K562 (cell line): ENCODE measurements at regions not wholly inside any gene's neighbourhood (a gene's known extent, or its start where the extent isn't known, plus 50 kb on each side); places are given as distances from the start of the nearest gene placed in this dataset.

Experiments
- ATAC-seq: fragments of 200-7000 bp; cut with Tn5 transposase; 3 replicates; pipeline ENCODE4 v1.9.1; 2020; ENCODE audit warnings: moderate library complexity
- BruUV-seq: library from RNA; stranded (reverse); fragments of 400-500 nt; replicated peaks from 2 replicates; lab custom pipeline; 2021; lab: Mats Ljungman, UMichigan
- CTCF ChIA-PET: fragments of 300-600 bp; formaldehyde crosslinking; extraction: SDS; loops from one replicate; lab custom pipeline; 2021; ENCODE audit warnings: low intra/inter-chr PET ratio; lab: Yijun Ruan, JAX
- POLR2A ChIA-PET: fragments of 300-600, 350-650 bp; sonication (Branson Sonifier 250); formaldehyde crosslinking; extraction: SDS; loops from one replicate; lab custom pipeline; 2021; ENCODE audit warnings: antibody characterized with exemption, inconsistent platforms; lab: Yijun Ruan, JAX
- DNase-seq, 4 experiments: peaks; one replicate each; pipeline versions ENCODE4 v3.0.0 to v3.0.0-alpha.2; 2011 to 2018; ENCODE audit warnings: low spot score in 3 of 4, mixed read lengths in 3 of 4; ENCODE audit errors: extremely low read depth in 1 of 4
- FAIRE-seq: peaks from 2 replicates; lab custom pipeline; 2011; peaks lifted over from hg19 to GRCh38; lab: Jason Lieb, UNC
- H2AFZ ChIP-seq: 2 replicates; pipeline ENCODE4 v1.6.0; 2011; ENCODE audit warnings: low read depth, low read length, control low read depth, inconsistent platforms
- H3K27ac ChIP-seq: fragments of 200-600 bp; 3 replicates; pipeline ENCODE4 v1.8.0; 2011; ENCODE audit warnings: low read depth, mild to moderate bottlenecking, control low read depth, inconsistent platforms, low read length, moderate library complexity, mixed read lengths; ENCODE audit errors: extremely low read depth
- H3K27me3 ChIP-seq, 2 experiments: fragments of 300-600 bp in 1 of 2; 2 replicates in 1 of 2; 3 replicates in 1 of 2; pipeline versions ENCODE4 v1.6.0 to v1.8.0; 2011; ENCODE audit warnings: inconsistent platforms in 2 of 2, low read length in 2 of 2, mild to moderate bottlenecking in 1 of 2, mixed read lengths in 1 of 2, moderate library complexity in 1 of 2; ENCODE audit not compliant: control insufficient read depth in 2 of 2, insufficient read depth in 2 of 2
- H3K36me3 ChIP-seq: fragments of 300-600 bp; 3 replicates; pipeline ENCODE4 v1.8.0; 2011; ENCODE audit warnings: mild to moderate bottlenecking, low read length, inconsistent platforms; ENCODE audit not compliant: control insufficient read depth, insufficient read depth
- H3K4me1 ChIP-seq, 2 experiments: fragments of 200-600 bp in 1 of 2; replicated peaks in 1 of 2; 2 replicates in 1 of 2; 3 replicates in 1 of 2; pipeline versions ENCODE4 v1.5.1 to v1.8.0; 2011; ENCODE audit warnings: inconsistent platforms in 2 of 2, low read length in 2 of 2, mild to moderate bottlenecking in 1 of 2, mixed read lengths in 1 of 2, moderate library complexity in 1 of 2; ENCODE audit not compliant: control insufficient read depth in 2 of 2, insufficient read depth in 2 of 2
- H3K4me2 ChIP-seq: 2 replicates; pipeline ENCODE4 v1.6.1; 2011; ENCODE audit warnings: low read length, control low read depth, inconsistent platforms, mixed read lengths; ENCODE audit not compliant: insufficient read depth
- H3K4me3 ChIP-seq: fragments of 200-600 bp; sonication (generic), shearing (Covaris generic); 2 replicates; pipeline ENCODE4 v1.5.1; 2016; ENCODE audit warnings: control low read depth, inconsistent platforms
- H3K79me2 ChIP-seq: fragments of 200-600 bp; 3 replicates; pipeline ENCODE4 v1.8.0; 2011; ENCODE audit warnings: low read length, inconsistent platforms; ENCODE audit not compliant: control insufficient read depth, insufficient read depth
- H3K9ac ChIP-seq, 2 experiments: 2 replicates each; pipeline versions ENCODE4 v1.6.0 to v1.6.1; 2011; ENCODE audit warnings: low read depth in 2 of 2, low read length in 2 of 2, control low read depth in 1 of 2, inconsistent platforms in 1 of 2, mild to moderate bottlenecking in 1 of 2, mixed read lengths in 1 of 2; ENCODE audit not compliant: insufficient read depth in 1 of 2
- H3K9me1 ChIP-seq: one replicate; pipeline ENCODE4 v1.6.0; 2011; ENCODE audit warnings: inconsistent platforms, mild to moderate bottlenecking, low read length, moderate library complexity; ENCODE audit not compliant: control insufficient read depth, insufficient read depth
- H3K9me3 ChIP-seq: replicated peaks from 2 replicates; pipeline ENCODE4 v1.5.1; 2011; ENCODE audit warnings: low read depth, low read length, inconsistent platforms; ENCODE audit not compliant: control insufficient read depth, insufficient read depth
- H4K20me1 ChIP-seq: replicated peaks from 2 replicates; pipeline ENCODE4 v1.6.1; 2011; ENCODE audit warnings: low read length, inconsistent platforms, mixed read lengths; ENCODE audit not compliant: control insufficient read depth, insufficient read depth
- FUS ChIP-seq: fragments of 200-400 bp; formaldehyde crosslinking; optimal IDR thresholded peaks from 2 replicates; pipeline ENCODE3; 2017; ENCODE audit warnings: low read depth, low read length
- IFI16 ChIP-seq: fragments of 250-450 bp; sonication (Bioruptor Pico); IDR thresholded peaks from 2 replicates; pipeline ENCODE4 v2.1.2; 2022; ENCODE audit warnings: mild to moderate bottlenecking, inconsistent platforms
- KDM5B ChIP-seq: fragments of 200-600 bp; sonication (generic); IDR thresholded peaks from 2 replicates; pipeline ENCODE4 v1.6.1; 2012; ENCODE audit warnings: low read depth, mild to moderate bottlenecking, moderate library complexity, low read length, control low read depth, inconsistent platforms; ENCODE audit not compliant: insufficient replicate concordance
- NFIC ChIP-seq: fragments of 450-650 bp; IDR thresholded peaks from 2 replicates; pipeline ENCODE4 v1.6.1; 2017; ENCODE audit warnings: mild to moderate bottlenecking, inconsistent platforms
- SMARCA4 ChIP-seq: fragments of 450-650 bp; IDR thresholded peaks from 2 replicates; pipeline ENCODE4 v1.6.1; 2016
- TSHZ1 ChIP-seq: fragments of 250-450 bp; sonication (Bioruptor Pico); IDR thresholded peaks from 2 replicates; pipeline ENCODE4 v1.4.0; 2020; ENCODE audit warnings: mild to moderate bottlenecking, moderate library complexity
- ZNF143 ChIP-seq: sonication (generic); formaldehyde crosslinking; IDR thresholded peaks from 2 replicates; pipeline ENCODE4 v1.9.0; 2022; ENCODE audit warnings: mild to moderate bottlenecking, missing genetic modification reagents
- WGBS: fragments of 100-300 bp; shearing (Covaris generic); methylation state at CpG from one replicate; pipeline ENCODE4 v1.1.6; 2016; ENCODE audit warnings: low coverage, mixed read lengths; ENCODE audit not compliant: insufficient coverage; ENCODE audit errors: missing lambda C conversion rate; 5-methylcytosine and 5-hydroxymethylcytosine counted together
- in situ Hi-C: fragments of 300-500 bp; cut with MboI; formaldehyde crosslinking; loops from 4 replicates; pipeline ENCODE4 v1.15.0; 2018; ENCODE audit warnings: inconsistent platforms, mixed read lengths
- intact Hi-C: fragments of 100-400 bp; cut with micrococcal nuclease; formaldehyde crosslinking; loops from 2 replicates; pipeline ENCODE4 v1.14.2; 2022

GRCh38 chr4:127000846-127001245, 631.9 kb upstream of the INTU start:
- ATAC-seq, result no peak
- intact Hi-C loops, result no loop called here

More at GRCh38 chr4:127000846-127001245, 631.9 kb upstream of the INTU start:
- no peaks in the 10 kb centered on the region for H3K79me2 ChIP-seq
- H2AFZ ChIP-seq, result no peak overlapping the region
- ChIA-PET CTCF (no interaction called here), POLR2A (no interaction called here)
- no peaks in the 10 kb centered on the region for H3K9me3 ChIP-seq
- H4K20me1 ChIP-seq, result no peaks in the 10 kb centered on the region
- no peaks in the 10 kb centered on the region for H3K9me1 ChIP-seq
- DNase-seq, result no peak
- TF ChIP-seq KDM5B (no peak), SMARCA4 (no peak), FUS (no peak), IFI16 (CRISPR knock-in tag) (no peak), NFIC (no peak), ZNF143 (no peak), TSHZ1 (CRISPR knock-in tag) (no peak)
- H3K36me3 ChIP-seq, result no peaks in the 10 kb centered on the region
- WGBS, result 32% methylated on average over 2 of the region's 2 CpGs
- no peaks in the 10 kb centered on the region for H3K4me1 ChIP-seq
- FAIRE-seq, result no peak
- no peak overlapping the region for H3K4me3 ChIP-seq
- H3K9ac ChIP-seq, result no peak overlapping the region
- BruUV-seq, result no TSS peak
- H3K4me2 ChIP-seq, result no peak overlapping the region
- H3K27me3 ChIP-seq, result no peaks in the 10 kb centered on the region
- H3K27ac ChIP-seq, result no peak overlapping the region
- in situ Hi-C loops, result no loop called here
